WTC11 (cell line): ENCODE measurements at regions not wholly inside any gene's neighbourhood (a gene's known extent, or its start where the extent isn't known, plus 50 kb on each side); places are given as distances from the start of the nearest gene placed in this dataset.

Experiments
- ATAC-seq: fragments of 200-7000 bp; cut with Tn5 transposase; 2 replicates; pipeline ENCODE4 v1.10.0; 2021; ENCODE audit warnings: mild to moderate bottlenecking, moderate library complexity
- CTCF ChIA-PET: fragments of 300-600 bp; sonication (Branson Sonifier 250); formaldehyde crosslinking; loops from one replicate; lab custom pipeline; 2021; ENCODE audit warnings: antibody characterized with exemption; lab: Charles Lee
- POLR2A ChIA-PET: fragments of 350-600 bp; sonication (Branson Sonifier 250); formaldehyde crosslinking; loops from one replicate; lab custom pipeline; 2021; ENCODE audit warnings: antibody characterized with exemption; lab: Charles Lee
- DNase-seq: peaks from one replicate; pipeline ENCODE4 v3.0.0; 2021; ENCODE audit warnings: low spot score
- H3K27ac Mint-ChIP-seq: 2 replicates; pipeline ENCODE4 v1.8.0; 2021; ENCODE audit warnings: mixed read lengths
- H3K27me3 Mint-ChIP-seq: 2 replicates; pipeline ENCODE4 v1.8.0; 2021; ENCODE audit warnings: low read depth, mild to moderate bottlenecking, moderate library complexity, mixed read lengths
- H3K36me3 Mint-ChIP-seq: 2 replicates; pipeline ENCODE4 v1.8.0; 2021; ENCODE audit warnings: mixed read lengths
- H3K4me1 Mint-ChIP-seq: 2 replicates; pipeline ENCODE4 v1.8.0; 2022; ENCODE audit warnings: mixed read lengths
- H3K4me3 Mint-ChIP-seq: 2 replicates; pipeline ENCODE4 v1.8.0; 2021; ENCODE audit warnings: mild to moderate bottlenecking, moderate library complexity, mixed read lengths
- H3K9me3 Mint-ChIP-seq: 2 replicates; pipeline ENCODE4 v1.8.0; 2021; ENCODE audit warnings: mixed read lengths
- ESRRA ChIP-seq: sonication (generic); formaldehyde crosslinking; IDR thresholded peaks from 2 replicates; pipeline ENCODE4 v1.8.1; 2022; ENCODE audit warnings: mild to moderate bottlenecking, missing genetic modification reagents, borderline replicate concordance
- FOXK1 ChIP-seq: sonication (generic); formaldehyde crosslinking; IDR thresholded peaks from 2 replicates; pipeline ENCODE4 v1.8.0; 2022; ENCODE audit warnings: mild to moderate bottlenecking, moderate library complexity, missing genetic modification reagents
- FOXP1 ChIP-seq: sonication (generic); formaldehyde crosslinking; IDR thresholded peaks from 2 replicates; pipeline ENCODE4 v1.8.0; 2022; ENCODE audit warnings: missing genetic modification reagents, mild to moderate bottlenecking, moderate library complexity, borderline replicate concordance
- GABPB1 ChIP-seq: sonication (generic); formaldehyde crosslinking; IDR thresholded peaks from 2 replicates; pipeline ENCODE4 v1.8.1; 2023; ENCODE audit warnings: mild to moderate bottlenecking, missing genetic modification reagents
- GRHL2 ChIP-seq: fragments of 250-450 bp; sonication (Bioruptor Pico); IDR thresholded peaks from 2 replicates; pipeline ENCODE4 v1.8.0; 2022; ENCODE audit warnings: mild to moderate bottlenecking, moderate library complexity; ENCODE audit not compliant: insufficient replicate concordance, severe bottlenecking
- GTF2I ChIP-seq: fragments of 250-450 bp; sonication (Bioruptor Pico); conservative IDR thresholded peaks from 2 replicates; pipeline ENCODE4 v1.4.0; 2021; ENCODE audit warnings: mild to moderate bottlenecking
- JUN ChIP-seq: sonication (generic); formaldehyde crosslinking; IDR thresholded peaks from 2 replicates; pipeline ENCODE4 v1.8.0; 2023; ENCODE audit warnings: mild to moderate bottlenecking, missing genetic modification reagents
- NFE2L1 ChIP-seq: sonication (generic); formaldehyde crosslinking; IDR thresholded peaks from 2 replicates; pipeline ENCODE4 v1.8.1; 2023; ENCODE audit warnings: missing genetic modification reagents
- RELA ChIP-seq: sonication (generic); formaldehyde crosslinking; IDR thresholded peaks from 2 replicates; pipeline ENCODE4 v1.8.1; 2022; ENCODE audit warnings: missing genetic modification reagents, mild to moderate bottlenecking, borderline replicate concordance
- ZNF121 ChIP-seq: sonication (generic); formaldehyde crosslinking; IDR thresholded peaks from 2 replicates; pipeline ENCODE4 v1.8.0; 2023; ENCODE audit warnings: missing genetic modification reagents
- ZNF219 ChIP-seq: sonication (generic); formaldehyde crosslinking; IDR thresholded peaks from 2 replicates; pipeline ENCODE4 v1.8.0; 2023; ENCODE audit warnings: missing genetic modification reagents, mild to moderate bottlenecking, borderline replicate concordance
- TF ChIP-seq, protein P1 (sequence below): sonication (generic); formaldehyde crosslinking; IDR thresholded peaks from 2 replicates; pipeline ENCODE4 v1.8.0; 2023; ENCODE audit warnings: missing genetic modification reagents
- TF ChIP-seq, protein P2 (sequence below): sonication (generic); formaldehyde crosslinking; IDR thresholded peaks from 2 replicates; pipeline ENCODE4 v1.8.0; 2022; ENCODE audit warnings: mild to moderate bottlenecking, missing genetic modification reagents
- TF ChIP-seq, protein P3 (sequence below): sonication (generic); formaldehyde crosslinking; IDR thresholded peaks from 2 replicates; pipeline ENCODE4 v1.8.0; 2023; ENCODE audit warnings: missing genetic modification reagents, mild to moderate bottlenecking, borderline replicate concordance
- TF ChIP-seq, protein P4 (sequence below): sonication (generic); formaldehyde crosslinking; IDR thresholded peaks from 2 replicates; pipeline ENCODE4 v1.8.0; 2022; ENCODE audit warnings: mild to moderate bottlenecking, missing genetic modification reagents
- TF ChIP-seq, protein P5 (sequence below): sonication (generic); formaldehyde crosslinking; IDR thresholded peaks from 2 replicates; pipeline ENCODE4 v1.8.1; 2023; ENCODE audit warnings: mild to moderate bottlenecking, moderate library complexity, missing genetic modification reagents
- TF ChIP-seq, protein P6 (sequence below): sonication (generic); formaldehyde crosslinking; IDR thresholded peaks from 2 replicates; pipeline ENCODE4 v1.8.0; 2022; ENCODE audit warnings: mild to moderate bottlenecking, missing genetic modification reagents

DNA sequence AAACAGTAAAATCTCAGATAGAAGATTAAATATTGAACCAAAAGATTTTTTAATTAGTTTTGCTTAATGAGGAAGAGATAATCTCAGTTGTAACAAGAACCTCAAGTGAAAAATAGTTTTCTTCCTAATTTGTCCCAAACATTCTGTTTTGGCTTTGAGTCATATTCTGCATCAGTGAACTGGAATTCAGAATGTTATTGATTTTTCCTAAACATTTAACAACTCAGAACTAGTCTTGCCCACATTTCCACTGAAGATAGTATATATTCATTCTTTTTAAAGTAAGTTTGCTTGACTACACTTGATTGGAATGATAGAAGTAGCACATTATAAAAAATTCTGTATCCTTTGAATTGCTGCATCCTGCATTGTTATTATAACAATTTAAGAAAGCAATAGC lies 85.7 kb upstream of the UGP2 start:
- no peak for DNase-seq
- Mint-ChIP-seq H3K27ac (no peak overlapping the region), H3K36me3 (no peaks in the 10 kb centered on the region), H3K4me1 (peaks cover 7% of the 10 kb centered on the region), H3K27me3 (peaks cover 3% of the 10 kb centered on the region; the same call in 1 of the 2 replicates), H3K4me3 (no peak overlapping the region), H3K9me3 (peaks cover 33% of the 10 kb centered on the region)
- TF ChIP-seq, protein P1, sequence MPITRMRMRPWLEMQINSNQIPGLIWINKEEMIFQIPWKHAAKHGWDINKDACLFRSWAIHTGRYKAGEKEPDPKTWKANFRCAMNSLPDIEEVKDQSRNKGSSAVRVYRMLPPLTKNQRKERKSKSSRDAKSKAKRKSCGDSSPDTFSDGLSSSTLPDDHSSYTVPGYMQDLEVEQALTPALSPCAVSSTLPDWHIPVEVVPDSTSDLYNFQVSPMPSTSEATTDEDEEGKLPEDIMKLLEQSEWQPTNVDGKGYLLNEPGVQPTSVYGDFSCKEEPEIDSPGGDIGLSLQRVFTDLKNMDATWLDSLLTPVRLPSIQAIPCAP (CRISPR knock-in tag), result no peak
- TF ChIP-seq, protein P2, sequence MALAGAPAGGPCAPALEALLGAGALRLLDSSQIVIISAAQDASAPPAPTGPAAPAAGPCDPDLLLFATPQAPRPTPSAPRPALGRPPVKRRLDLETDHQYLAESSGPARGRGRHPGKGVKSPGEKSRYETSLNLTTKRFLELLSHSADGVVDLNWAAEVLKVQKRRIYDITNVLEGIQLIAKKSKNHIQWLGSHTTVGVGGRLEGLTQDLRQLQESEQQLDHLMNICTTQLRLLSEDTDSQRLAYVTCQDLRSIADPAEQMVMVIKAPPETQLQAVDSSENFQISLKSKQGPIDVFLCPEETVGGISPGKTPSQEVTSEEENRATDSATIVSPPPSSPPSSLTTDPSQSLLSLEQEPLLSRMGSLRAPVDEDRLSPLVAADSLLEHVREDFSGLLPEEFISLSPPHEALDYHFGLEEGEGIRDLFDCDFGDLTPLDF, result no peak
- TF ChIP-seq ZNF121 (no peak), ZNF219 (CRISPR knock-in tag) (no peak), GRHL2 (CRISPR knock-in tag) (no peak), ESRRA (CRISPR knock-in tag) (no peak), GTF2I (CRISPR knock-in tag) (no peak)
- no peak for ATAC-seq
- POLR2A ChIA-PET, result no interaction called here
- CTCF ChIA-PET, result no interaction called here

DNA sequence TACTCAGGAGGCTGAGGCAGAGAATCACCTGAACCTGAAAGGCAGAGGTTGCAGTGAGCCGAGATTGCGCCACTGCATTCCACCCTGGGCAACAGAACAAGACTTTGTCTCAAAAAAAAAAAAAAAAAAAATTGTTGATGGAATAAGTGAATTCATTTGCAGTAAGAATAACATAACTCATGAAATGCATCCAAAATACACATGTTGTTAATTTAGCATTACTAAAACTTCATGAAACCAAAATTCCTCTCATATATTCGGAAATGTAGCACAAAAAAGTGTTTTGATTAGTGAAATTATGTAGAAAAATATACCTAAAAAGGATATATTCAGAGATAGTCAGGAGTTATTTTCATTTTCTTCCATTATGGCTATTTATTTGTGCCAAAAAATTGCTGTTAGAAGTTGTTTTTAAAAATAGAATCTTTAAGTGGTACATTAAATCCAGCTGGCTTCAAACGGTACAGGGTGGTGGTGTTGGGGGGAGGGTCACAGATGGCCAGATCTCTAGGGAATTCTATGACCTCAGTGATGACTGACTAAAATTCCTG lies 78.2 kb upstream of the UGP2 start:
- Mint-ChIP-seq H3K4me3 (no peak overlapping the region), H3K27me3 (peaks cover 5% of the 10 kb centered on the region; the same call in 1 of the 2 replicates), H3K4me1 (peaks cover 28% of the 10 kb centered on the region), H3K27ac (no peak overlapping the region), H3K9me3 (peaks cover 30% of the 10 kb centered on the region), H3K36me3 (peaks cover 18% of the 10 kb centered on the region)
- no peak for ATAC-seq
- POLR2A ChIA-PET, result no interaction called here
- TF ChIP-seq, protein P3, sequence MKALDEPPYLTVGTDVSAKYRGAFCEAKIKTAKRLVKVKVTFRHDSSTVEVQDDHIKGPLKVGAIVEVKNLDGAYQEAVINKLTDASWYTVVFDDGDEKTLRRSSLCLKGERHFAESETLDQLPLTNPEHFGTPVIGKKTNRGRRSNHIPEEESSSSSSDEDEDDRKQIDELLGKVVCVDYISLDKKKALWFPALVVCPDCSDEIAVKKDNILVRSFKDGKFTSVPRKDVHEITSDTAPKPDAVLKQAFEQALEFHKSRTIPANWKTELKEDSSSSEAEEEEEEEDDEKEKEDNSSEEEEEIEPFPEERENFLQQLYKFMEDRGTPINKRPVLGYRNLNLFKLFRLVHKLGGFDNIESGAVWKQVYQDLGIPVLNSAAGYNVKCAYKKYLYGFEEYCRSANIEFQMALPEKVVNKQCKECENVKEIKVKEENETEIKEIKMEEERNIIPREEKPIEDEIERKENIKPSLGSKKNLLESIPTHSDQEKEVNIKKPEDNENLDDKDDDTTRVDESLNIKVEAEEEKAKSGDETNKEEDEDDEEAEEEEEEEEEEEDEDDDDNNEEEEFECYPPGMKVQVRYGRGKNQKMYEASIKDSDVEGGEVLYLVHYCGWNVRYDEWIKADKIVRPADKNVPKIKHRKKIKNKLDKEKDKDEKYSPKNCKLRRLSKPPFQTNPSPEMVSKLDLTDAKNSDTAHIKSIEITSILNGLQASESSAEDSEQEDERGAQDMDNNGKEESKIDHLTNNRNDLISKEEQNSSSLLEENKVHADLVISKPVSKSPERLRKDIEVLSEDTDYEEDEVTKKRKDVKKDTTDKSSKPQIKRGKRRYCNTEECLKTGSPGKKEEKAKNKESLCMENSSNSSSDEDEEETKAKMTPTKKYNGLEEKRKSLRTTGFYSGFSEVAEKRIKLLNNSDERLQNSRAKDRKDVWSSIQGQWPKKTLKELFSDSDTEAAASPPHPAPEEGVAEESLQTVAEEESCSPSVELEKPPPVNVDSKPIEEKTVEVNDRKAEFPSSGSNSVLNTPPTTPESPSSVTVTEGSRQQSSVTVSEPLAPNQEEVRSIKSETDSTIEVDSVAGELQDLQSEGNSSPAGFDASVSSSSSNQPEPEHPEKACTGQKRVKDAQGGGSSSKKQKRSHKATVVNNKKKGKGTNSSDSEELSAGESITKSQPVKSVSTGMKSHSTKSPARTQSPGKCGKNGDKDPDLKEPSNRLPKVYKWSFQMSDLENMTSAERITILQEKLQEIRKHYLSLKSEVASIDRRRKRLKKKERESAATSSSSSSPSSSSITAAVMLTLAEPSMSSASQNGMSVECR (CRISPR knock-in tag), result no peak
- TF ChIP-seq ZNF121 (no peak), RELA (CRISPR knock-in tag) (no peak), FOXP1 (no peak), JUN (no peak), FOXK1 (CRISPR knock-in tag) (no peak), NFE2L1 (no peak), GABPB1 (CRISPR knock-in tag) (no peak)
- TF ChIP-seq, protein P4, sequence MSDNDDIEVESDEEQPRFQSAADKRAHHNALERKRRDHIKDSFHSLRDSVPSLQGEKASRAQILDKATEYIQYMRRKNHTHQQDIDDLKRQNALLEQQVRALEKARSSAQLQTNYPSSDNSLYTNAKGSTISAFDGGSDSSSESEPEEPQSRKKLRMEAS, result no peak
- TF ChIP-seq, protein P5, sequence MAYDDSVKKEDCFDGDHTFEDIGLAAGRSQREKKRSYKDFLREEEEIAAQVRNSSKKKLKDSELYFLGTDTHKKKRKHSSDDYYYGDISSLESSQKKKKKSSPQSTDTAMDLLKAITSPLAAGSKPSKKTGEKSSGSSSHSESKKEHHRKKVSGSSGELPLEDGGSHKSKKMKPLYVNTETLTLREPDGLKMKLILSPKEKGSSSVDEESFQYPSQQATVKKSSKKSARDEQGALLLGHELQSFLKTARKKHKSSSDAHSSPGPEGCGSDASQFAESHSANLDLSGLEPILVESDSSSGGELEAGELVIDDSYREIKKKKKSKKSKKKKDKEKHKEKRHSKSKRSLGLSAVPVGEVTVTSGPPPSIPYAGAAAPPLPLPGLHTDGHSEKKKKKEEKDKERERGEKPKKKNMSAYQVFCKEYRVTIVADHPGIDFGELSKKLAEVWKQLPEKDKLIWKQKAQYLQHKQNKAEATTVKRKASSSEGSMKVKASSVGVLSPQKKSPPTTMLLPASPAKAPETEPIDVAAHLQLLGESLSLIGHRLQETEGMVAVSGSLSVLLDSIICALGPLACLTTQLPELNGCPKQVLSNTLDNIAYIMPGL (CRISPR knock-in tag), result no peak
- TF ChIP-seq, protein P6, sequence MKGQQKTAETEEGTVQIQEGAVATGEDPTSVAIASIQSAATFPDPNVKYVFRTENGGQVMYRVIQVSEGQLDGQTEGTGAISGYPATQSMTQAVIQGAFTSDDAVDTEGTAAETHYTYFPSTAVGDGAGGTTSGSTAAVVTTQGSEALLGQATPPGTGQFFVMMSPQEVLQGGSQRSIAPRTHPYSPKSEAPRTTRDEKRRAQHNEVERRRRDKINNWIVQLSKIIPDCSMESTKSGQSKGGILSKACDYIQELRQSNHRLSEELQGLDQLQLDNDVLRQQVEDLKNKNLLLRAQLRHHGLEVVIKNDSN (CRISPR knock-in tag), result no peak
- DNase-seq, result no peak
- CTCF ChIA-PET, result no interaction called here
